GM12892 (cell line): ENCODE measurements at regions not wholly inside any gene's neighbourhood (a gene's known extent, or its start where the extent isn't known, plus 50 kb on each side); places are given as distances from the start of the nearest gene placed in this dataset.

Source experiments
- POLR2A ChIP-seq: IDR thresholded peaks from 2 replicates; pipeline ENCODE4 v1.6.1; 2011; ENCODE audit warnings: low read depth, low read length, control low read depth
- POLR2AphosphoS5 ChIP-seq: IDR thresholded peaks from 2 replicates; pipeline ENCODE4 v1.6.1; 2011; ENCODE audit warnings: low read depth, low read length, control low read depth
- TAF1 ChIP-seq: IDR thresholded peaks from 2 replicates; pipeline ENCODE4 v1.6.1; 2011; ENCODE audit warnings: low read depth, mild to moderate bottlenecking, control low read depth, low read length, borderline replicate concordance

DNA sequence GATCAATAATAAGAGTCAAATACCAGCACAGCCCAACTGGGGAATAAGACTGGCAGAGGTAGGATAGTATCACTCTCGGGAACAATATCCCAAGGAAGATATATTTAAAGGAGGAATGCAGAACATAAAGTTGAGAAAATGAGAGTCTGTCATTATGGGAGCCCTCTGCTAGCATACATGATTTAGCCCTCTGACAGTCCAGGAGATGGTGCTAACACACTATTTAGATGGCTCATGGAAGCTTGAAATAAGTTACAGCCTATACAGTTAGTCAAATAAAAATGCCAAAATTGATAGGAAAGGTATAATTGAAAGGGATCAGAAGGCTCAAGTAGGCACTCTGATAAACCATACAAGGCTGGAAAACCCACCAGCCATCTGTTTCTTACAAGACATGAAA, 201.0 kb upstream of the NEIL3 start:
- TF ChIP-seq POLR2A (no peak), TAF1 (no peak), POLR2AphosphoS5 (no peak)
